EL (cell line): ENCODE measurements at regions not wholly inside any gene's neighbourhood (a gene's known extent, or its start where the extent isn't known, plus 50 kb on each side); places are given as distances from the start of the nearest gene placed in this dataset.

ENCODE experiments used
- DNase-seq: peaks from one replicate; pipeline ENCODE4 v3.0.0-alpha.2; 2016

- no peak for DNase-seq
Measured at GRCh38 chr5:54766748-54767147, 218.6 kb downstream of the ESM1 start.

- DNase-seq: no peak
Measured at GRCh38 chr5:54765165-54766028, 220.0 kb downstream of the ESM1 start.

GRCh38 chr5:54764102-54765090, 221.0 kb downstream of the ESM1 start:
- DNase-seq: peak; percentile 37

GRCh38 chr5:54761213-54761701, 224.1 kb downstream of the ESM1 start:
- DNase-seq: peak; percentile 91

GRCh38 chr5:54760182-54760935, 225.0 kb downstream of the ESM1 start:
- peak; percentile 69 for DNase-seq

- DNase-seq: peak; percentile 81
Measured at GRCh38 chr5:54758038-54758437, 227.4 kb downstream of the ESM1 start.

- DNase-seq: no peak
Measured at GRCh38 chr5:54757541-54757940, 227.9 kb downstream of the ESM1 start.

GRCh38 chr5:54756796-54757402, 228.5 kb downstream of the ESM1 start:
- DNase-seq: no peak

- no peak for DNase-seq
Measured at GRCh38 chr5:54756301-54756700, 229.1 kb downstream of the ESM1 start.

GRCh38 chr5:54754878-54755277, 230.5 kb downstream of the ESM1 start:
- DNase-seq: no peak

GRCh38 chr5:54754420-54754819, 231.0 kb downstream of the ESM1 start:
- peak; percentile 29 for DNase-seq

GRCh38 chr5:54753753-54754152, 231.6 kb downstream of the ESM1 start:
- DNase-seq: no peak

GRCh38 chr5:54753034-54753433, 232.4 kb downstream of the ESM1 start:
- peak; percentile 60 for DNase-seq

- no peak for DNase-seq
Measured at GRCh38 chr5:54748527-54748926, 231.0 kb downstream of the SNX18 start.

- no peak for DNase-seq
Measured at GRCh38 chr5:54746777-54747398, 229.3 kb downstream of the SNX18 start.

GRCh38 chr5:54746346-54746745, 228.8 kb downstream of the SNX18 start:
- DNase-seq: no peak

- no peak for DNase-seq
Measured at GRCh38 chr5:54745599-54745998, 228.0 kb downstream of the SNX18 start.

- peak; percentile 94 for DNase-seq
Measured at GRCh38 chr5:54743997-54744788, 226.6 kb downstream of the SNX18 start.

- no peak for DNase-seq
Measured at GRCh38 chr5:54743581-54743980, 226.0 kb downstream of the SNX18 start.

- peak; percentile 90 for DNase-seq
Measured at GRCh38 chr5:54742417-54742891, 224.9 kb downstream of the SNX18 start.

- no peak for DNase-seq
Measured at GRCh38 chr5:54741711-54742110, 224.2 kb downstream of the SNX18 start.
